Common myeloid progenitor, CD34-positive (primary cell): ENCODE measurements at regions not wholly inside any gene's neighbourhood (a gene's known extent, or its start where the extent isn't known, plus 50 kb on each side); places are given as distances from the start of the nearest gene placed in this dataset.

Experiments
- CTCF ChIA-PET: fragments of 350-600 bp; sonication (Branson Sonifier 250); formaldehyde crosslinking; loops from one replicate; lab custom pipeline; 2021; ENCODE audit warnings: antibody characterized with exemption; lab: Charles Lee
- POLR2A ChIA-PET: fragments of 350-600 bp; sonication (Branson Sonifier 250); formaldehyde crosslinking; loops from one replicate; lab custom pipeline; 2021; ENCODE audit warnings: antibody characterized with exemption; lab: Charles Lee
- DNase-seq, 3 donors: peaks; one replicate each; pipeline versions ENCODE4 v3.0.0 to v3.0.0-alpha.2; 2013
- H3K27ac ChIP-seq, 2 experiments: 1 replicate in 1 of 2; 2 replicates in 1 of 2; pipeline ENCODE4 v1.7.0; 2013; ENCODE audit warnings: inconsistent platforms in 2 of 2, low read length in 2 of 2, mild to moderate bottlenecking in 2 of 2, low read depth in 1 of 2, moderate library complexity in 1 of 2; ENCODE audit not compliant: severe bottlenecking in 2 of 2, insufficient read depth in 1 of 2, poor library complexity in 1 of 2
- H3K27me3 ChIP-seq, 5 experiments: replicated peaks in 2 of 5; 1 replicate in 3 of 5; 2 replicates in 2 of 5; pipeline versions ENCODE4 v1.6.1 to v1.7.0; 2013; ENCODE audit warnings: low read length in 4 of 5, mild to moderate bottlenecking in 2 of 5, moderate library complexity in 2 of 5, inconsistent platforms in 1 of 5; ENCODE audit not compliant: insufficient read depth in 5 of 5, control insufficient read depth in 4 of 5
- H3K36me3 ChIP-seq, 4 experiments: 1 replicate in 2 of 4; 2 replicates in 2 of 4; pipeline versions ENCODE4 v1.6.1 to v1.7.0; 2013; ENCODE audit warnings: low read length in 3 of 4, control low read depth in 1 of 4, mild to moderate bottlenecking in 1 of 4; ENCODE audit not compliant: control insufficient read depth in 4 of 4, insufficient read depth in 4 of 4
- H3K4me1 ChIP-seq, 4 experiments: 1 replicate in 3 of 4; 2 replicates in 1 of 4; pipeline versions ENCODE4 v1.6.1 to v1.7.1; 2013; ENCODE audit warnings: low read length in 3 of 4, mild to moderate bottlenecking in 3 of 4, control low read depth in 1 of 4, inconsistent platforms in 1 of 4, moderate library complexity in 1 of 4; ENCODE audit not compliant: control insufficient read depth in 4 of 4, insufficient read depth in 4 of 4; ENCODE audit errors: control extremely low read depth in 1 of 4
- H3K4me3 ChIP-seq, 7 experiments: 1 replicate in 4 of 7; 2 replicates in 3 of 7; pipeline versions ENCODE4 v1.5.1 to v1.7.0; 2013; ENCODE audit warnings: mild to moderate bottlenecking in 7 of 7, low read length in 6 of 7, moderate library complexity in 6 of 7, inconsistent platforms in 2 of 7, low read depth in 2 of 7, control low read depth in 1 of 7; ENCODE audit not compliant: insufficient read depth in 4 of 7, control insufficient read depth in 1 of 7; ENCODE audit errors: extremely low read depth in 1 of 7
- H3K9me3 ChIP-seq, 5 experiments: 1 replicate in 4 of 5; 2 replicates in 1 of 5; pipeline versions ENCODE4 v1.6.1 to v1.7.1; 2013; ENCODE audit warnings: low read length in 4 of 5, mild to moderate bottlenecking in 2 of 5, inconsistent platforms in 1 of 5, low read depth in 1 of 5, moderate library complexity in 1 of 5; ENCODE audit not compliant: control insufficient read depth in 4 of 5, insufficient read depth in 2 of 5; ENCODE audit errors: control extremely low read depth in 1 of 5
- WGBS: methylation state at CpG from one replicate; pipeline ENCODE4 v1.1.5; 2013; ENCODE audit not compliant: insufficient coverage; 5-methylcytosine and 5-hydroxymethylcytosine counted together

GRCh38 chr1:4495809-4496208 is 158.6 kb upstream of the AJAP1 start:
- CTCF ChIA-PET, result no interaction called here
- peak in 1 of 3 donors; percentile 2 for DNase-seq
- WGBS, result 80% methylated on average over 11 of the region's 12 CpGs
- Histone ChIP-seq H3K4me1 (no peaks in the 10 kb centered on the region), H3K9me3 (no peaks in the 10 kb centered on the region), H3K27ac (no peak overlapping the region), H3K36me3 (no peaks in the 10 kb centered on the region), H3K27me3 (peaks cover 0 to 14% (median 0%) of the 10 kb centered on the region in 5 experiments), H3K4me3 (no peak overlapping the region)
- POLR2A ChIA-PET, result no interaction called here

GRCh38 chr1:4500441-4500840 is 154.0 kb upstream of the AJAP1 start:
- ChIA-PET CTCF (no interaction called here), POLR2A (no interaction called here)
- Histone ChIP-seq H3K36me3 (no peaks in the 10 kb centered on the region), H3K9me3 (no peaks in the 10 kb centered on the region), H3K27ac (no peak overlapping the region), H3K27me3 (peaks cover 0 to 6% (median 0%) of the 10 kb centered on the region in 5 experiments), H3K4me3 (no peak overlapping the region), H3K4me1 (no peaks in the 10 kb centered on the region)
- 94% methylated on average over 11 of the region's 11 CpGs for WGBS
- DNase-seq, result no peak

GRCh38 chr1:4506591-4506990 is 147.8 kb upstream of the AJAP1 start:
- Histone ChIP-seq H3K36me3 (no peaks in the 10 kb centered on the region), H3K27me3 (peaks cover 0 to 25% (median 0%) of the 10 kb centered on the region in 5 experiments), H3K9me3 (no peaks in the 10 kb centered on the region), H3K27ac (no peak overlapping the region), H3K4me3 (no peak overlapping the region), H3K4me1 (no peaks in the 10 kb centered on the region)
- WGBS, result 92% methylated on average over 2 of the region's 4 CpGs
- ChIA-PET POLR2A (no interaction called here), CTCF (no interaction called here)
- DNase-seq, result no peak

GRCh38 chr1:4509206-4509605 is 145.2 kb upstream of the AJAP1 start:
- POLR2A ChIA-PET, result no interaction called here
- Histone ChIP-seq H3K27me3 (peaks cover 0 to 34% (median 0%) of the 10 kb centered on the region in 5 experiments), H3K36me3 (no peaks in the 10 kb centered on the region), H3K9me3 (no peaks in the 10 kb centered on the region), H3K27ac (no peak overlapping the region), H3K4me3 (no peak overlapping the region), H3K4me1 (no peaks in the 10 kb centered on the region)
- no peak for DNase-seq
- CTCF ChIA-PET, result no interaction called here
- 57% methylated on average over 5 of the region's 8 CpGs for whole genome bisulfite sequencing

- H3K27me3 ChIP-seq, result peaks cover 0 to 34% (median 0%) of the 10 kb centered on the region in 5 experiments
- H3K4me1 ChIP-seq, result no peaks in the 10 kb centered on the region
- no peak for DNase-seq
- no peak overlapping the region for H3K4me3 ChIP-seq
- ChIA-PET CTCF (no interaction called here), POLR2A (no interaction called here)
- no peaks in the 10 kb centered on the region for H3K9me3 ChIP-seq
- H3K27ac ChIP-seq, result no peak overlapping the region
- H3K36me3 ChIP-seq, result no peaks in the 10 kb centered on the region
- 79% methylated on average over 3 of the region's 4 CpGs for WGBS
Observed at GRCh38 chr1:4510276-4510691, 144.1 kb upstream of the AJAP1 start.

GRCh38 chr1:4511374-4511773 is 143.0 kb upstream of the AJAP1 start:
- Histone ChIP-seq H3K4me3 (no peak overlapping the region), H3K36me3 (no peaks in the 10 kb centered on the region), H3K4me1 (no peaks in the 10 kb centered on the region), H3K27me3 (peaks cover 0 to 31% (median 0%) of the 10 kb centered on the region in 5 experiments), H3K9me3 (no peaks in the 10 kb centered on the region), H3K27ac (no peak overlapping the region)
- DNase-seq, result no peak
- 89% methylated on average over 5 of the region's 13 CpGs for WGBS
- CTCF ChIA-PET, result no interaction called here
- POLR2A ChIA-PET, result no interaction called here

GRCh38 chr1:4512636-4513035 is 141.8 kb upstream of the AJAP1 start:
- no peaks in the 10 kb centered on the region for H3K36me3 ChIP-seq
- H3K27me3 ChIP-seq, result peaks cover 0 to 31% (median 0%) of the 10 kb centered on the region in 5 experiments
- H3K4me3 ChIP-seq, result no peak overlapping the region
- no peaks in the 10 kb centered on the region for H3K9me3 ChIP-seq
- ChIA-PET POLR2A (no interaction called here), CTCF (no interaction called here)
- 52% methylated on average over 6 of the region's 6 CpGs for WGBS
- no peak for DNase-seq
- no peak overlapping the region for H3K27ac ChIP-seq
- no peaks in the 10 kb centered on the region for H3K4me1 ChIP-seq
